Panc1 (cell line): ENCODE measurements at regions not wholly inside any gene's neighbourhood (a gene's known extent, or its start where the extent isn't known, plus 50 kb on each side); places are given as distances from the start of the nearest gene placed in this dataset.

ENCODE experiments used
- ATAC-seq: fragments of 200-7000 bp; cut with Tn5 transposase; 2 replicates; pipeline ENCODE4 v1.9.1; 2020; ENCODE audit warnings: mild to moderate bottlenecking, moderate library complexity
- BruUV-seq: library from RNA; stranded (reverse); fragments of 400-500 nt; replicated peaks from 2 replicates; lab custom pipeline; 2021; lab: Mats Ljungman, UMichigan
- CTCF ChIA-PET: fragments of 300-600 bp; sonication (Branson Sonifier 250); formaldehyde crosslinking; loops from one replicate; lab custom pipeline; 2022; ENCODE audit warnings: antibody characterized with exemption; lab: Charles Lee
- POLR2A ChIA-PET: fragments of 300-600 bp; sonication (Branson Sonifier 250); formaldehyde crosslinking; loops from one replicate; lab custom pipeline; 2022; ENCODE audit warnings: antibody characterized with exemption; lab: Charles Lee
- DNase-seq: peaks from one replicate; pipeline ENCODE4 v3.0.0-alpha.2; 2010; ENCODE audit warnings: low read depth, low spot score
- H3K27ac ChIP-seq: 2 replicates; pipeline ENCODE4 v1.5.1; 2011; ENCODE audit warnings: mild to moderate bottlenecking, low read length, inconsistent platforms
- H3K27me3 ChIP-seq: fragments of 200-500 bp; sonication (Bioruptor generic); 2 replicates; pipeline ENCODE4 v1.6.0; 2014; ENCODE audit warnings: low read length, inconsistent platforms; ENCODE audit not compliant: control insufficient read depth, insufficient read depth
- H3K36me3 ChIP-seq: fragments of 200-500 bp; sonication (Bioruptor generic); 2 replicates; pipeline ENCODE4 v1.5.1; 2014; ENCODE audit warnings: inconsistent platforms, mild to moderate bottlenecking, low read length, moderate library complexity; ENCODE audit not compliant: control insufficient read depth, insufficient read depth
- H3K4me1 ChIP-seq: 2 replicates; pipeline ENCODE4 v1.5.1; 2011; ENCODE audit warnings: inconsistent platforms, mild to moderate bottlenecking, low read length, moderate library complexity; ENCODE audit not compliant: control insufficient read depth, insufficient read depth
- H3K4me3 ChIP-seq, 2 experiments: 2 replicates each; pipeline ENCODE4 v1.5.1; 2011 to 2012; ENCODE audit warnings: low read depth in 2 of 2, low read length in 2 of 2, mild to moderate bottlenecking in 2 of 2, inconsistent platforms in 1 of 2, moderate library complexity in 1 of 2
- H3K9me3 ChIP-seq: fragments of 200-500 bp; sonication (Bioruptor generic); 2 replicates; pipeline ENCODE4 v1.5.1; 2014; ENCODE audit warnings: low read depth, mild to moderate bottlenecking, inconsistent platforms, low read length, moderate library complexity; ENCODE audit not compliant: control insufficient read depth, insufficient read depth
- CTCF ChIP-seq: fragments of 450-650 bp; IDR thresholded peaks from 2 replicates; pipeline ENCODE4 v1.5.1; 2017; ENCODE audit warnings: mild to moderate bottlenecking
- POLR2AphosphoS5 ChIP-seq: IDR thresholded peaks from 2 replicates; pipeline ENCODE4 v1.6.1; 2012; ENCODE audit warnings: mild to moderate bottlenecking, low read depth, low read length, moderate library complexity
- REST ChIP-seq, 2 experiments: IDR thresholded peaks; 2 replicates each; pipeline ENCODE4 v1.6.1; 2011 to 2012; ENCODE audit warnings: low read depth in 2 of 2, control low read depth in 1 of 2, low read length in 1 of 2, mild to moderate bottlenecking in 1 of 2, moderate library complexity in 1 of 2; ENCODE audit not compliant: insufficient read depth in 1 of 2
- SIN3A ChIP-seq: IDR thresholded peaks from 2 replicates; pipeline ENCODE4 v1.6.1; 2012; ENCODE audit warnings: low read depth, mild to moderate bottlenecking, low read length, moderate library complexity, borderline replicate concordance; ENCODE audit not compliant: insufficient read depth
- TCF7L2 ChIP-seq: IDR thresholded peaks from 2 replicates; pipeline ENCODE4 v1.6.1; 2011; ENCODE audit warnings: mild to moderate bottlenecking, low read depth, low read length, inconsistent platforms
- in situ Hi-C: cut with HindIII; loops from 2 replicates; pipeline ENCODE4 v1.10.0; 2016; ENCODE audit warnings: low sequenced_read_pairs, low pct_unique_long_range_greater_than_20kb
- intact Hi-C: fragments of 100-400 bp; cut with micrococcal nuclease; formaldehyde crosslinking; loops from one replicate; pipeline ENCODE4 v1.10.0; 2022; ENCODE audit not compliant: unreplicated experiment

- no peak for TF ChIP-seq REST (IDR thresholded peaks at IDR 0.05; ENCODE audit: insufficient read depth in 1 of 2, low read depth in 2 of 2, low read length in 1 of 2)
- no peak for TF ChIP-seq SIN3A
- no peaks in the 10 kb centered on the region for H3K27me3 ChIP-seq
- no peaks in the 10 kb centered on the region for H3K9me3 ChIP-seq
- in situ Hi-C loops = no loop called here
- H3K4me3 ChIP-seq = no peak overlapping the region
- no peak overlapping the region for H3K27ac ChIP-seq
- no TSS peak for BruUV-seq
- H3K4me1 ChIP-seq = no peaks in the 10 kb centered on the region
- intact Hi-C loops = no loop called here
- DNase-seq (no peak), ATAC-seq (no peak)
- ChIA-PET CTCF (no interaction called here), POLR2A (no interaction called here)
- no peaks in the 10 kb centered on the region for H3K36me3 ChIP-seq
These were observed 164.3 kb upstream of the PLEKHA5 start for GRCh38 chr12:18965203-18965602.

GRCh38 chr12:18966954-18967353 is 162.6 kb upstream of the PLEKHA5 start:
- no peak for ATAC-seq
- Histone ChIP-seq H3K27ac (no peak overlapping the region), H3K4me3 (no peak overlapping the region), H3K9me3 (no peaks in the 10 kb centered on the region), H3K36me3 (no peaks in the 10 kb centered on the region), H3K27me3 (no peaks in the 10 kb centered on the region), H3K4me1 (no peaks in the 10 kb centered on the region)
- in situ Hi-C loops = no loop called here
- TF ChIP-seq SIN3A (no peak), CTCF (no peak), TCF7L2 (no peak), POLR2AphosphoS5 (no peak), REST (IDR thresholded peaks at IDR 0.05; ENCODE audit: insufficient read depth in 1 of 2, low read depth in 2 of 2, low read length in 1 of 2) (no peak)
- ChIA-PET CTCF (no interaction called here), POLR2A (no interaction called here)
- no peak for DNase-seq
- no TSS peak for BruUV-seq
- intact Hi-C loops = no loop called here
